ENCODE measurements at regions not wholly inside any gene's neighbourhood (a gene's known extent, or its start where the extent isn't known, plus 50 kb on each side); places are given as distances from the start of the nearest gene placed in this dataset.

DNA sequence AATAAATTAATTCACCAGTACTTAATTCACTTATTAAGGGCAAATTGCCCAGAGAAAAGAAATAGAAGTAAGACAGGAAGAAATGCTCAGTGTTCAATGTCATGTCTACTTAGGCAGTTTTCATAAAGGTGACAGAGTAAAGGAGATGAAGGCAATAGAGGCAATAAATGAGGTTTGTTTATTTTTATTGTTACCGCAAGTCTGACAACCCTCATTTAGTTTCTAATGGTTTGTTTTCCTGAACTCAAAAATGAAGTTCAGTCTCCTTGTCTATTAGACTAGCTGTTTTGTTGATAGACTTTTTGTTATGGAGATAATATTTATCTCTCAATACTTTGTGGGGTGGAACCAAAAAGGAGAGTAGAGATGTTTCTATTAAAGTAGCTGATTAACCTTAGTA is 258.3 kb downstream of the C3orf38 start:
- Histone ChIP-seq H3K27ac (no peak overlapping the region), H3K4me3 (no peak overlapping the region), H3K27me3 (no peaks in the 10 kb centered on the region), H3K9me3 (no peaks in the 10 kb centered on the region), H3K4me1 (no peaks in the 10 kb centered on the region), H3K36me3 (no peaks in the 10 kb centered on the region)
- DNase-seq (no peak), ATAC-seq (ENCODE audit: low FRiP score in 2 of 2) (no peak)
- WGBS, 2 donors, result 74 to 89% methylated on average over 1 of the region's 1 CpG
- TF ChIP-seq POLR2A (IDR thresholded peaks at IDR 0.05) (no peak), EP300 (IDR thresholded peaks at IDR 0.05) (no peak), POLR2AphosphoS5 (IDR thresholded peaks at IDR 0.05) (no peak)
- TF ChIP-seq, protein P1, sequence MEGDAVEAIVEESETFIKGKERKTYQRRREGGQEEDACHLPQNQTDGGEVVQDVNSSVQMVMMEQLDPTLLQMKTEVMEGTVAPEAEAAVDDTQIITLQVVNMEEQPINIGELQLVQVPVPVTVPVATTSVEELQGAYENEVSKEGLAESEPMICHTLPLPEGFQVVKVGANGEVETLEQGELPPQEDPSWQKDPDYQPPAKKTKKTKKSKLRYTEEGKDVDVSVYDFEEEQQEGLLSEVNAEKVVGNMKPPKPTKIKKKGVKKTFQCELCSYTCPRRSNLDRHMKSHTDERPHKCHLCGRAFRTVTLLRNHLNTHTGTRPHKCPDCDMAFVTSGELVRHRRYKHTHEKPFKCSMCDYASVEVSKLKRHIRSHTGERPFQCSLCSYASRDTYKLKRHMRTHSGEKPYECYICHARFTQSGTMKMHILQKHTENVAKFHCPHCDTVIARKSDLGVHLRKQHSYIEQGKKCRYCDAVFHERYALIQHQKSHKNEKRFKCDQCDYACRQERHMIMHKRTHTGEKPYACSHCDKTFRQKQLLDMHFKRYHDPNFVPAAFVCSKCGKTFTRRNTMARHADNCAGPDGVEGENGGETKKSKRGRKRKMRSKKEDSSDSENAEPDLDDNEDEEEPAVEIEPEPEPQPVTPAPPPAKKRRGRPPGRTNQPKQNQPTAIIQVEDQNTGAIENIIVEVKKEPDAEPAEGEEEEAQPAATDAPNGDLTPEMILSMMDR (IDR thresholded peaks at IDR 0.05), result no peak

DNA sequence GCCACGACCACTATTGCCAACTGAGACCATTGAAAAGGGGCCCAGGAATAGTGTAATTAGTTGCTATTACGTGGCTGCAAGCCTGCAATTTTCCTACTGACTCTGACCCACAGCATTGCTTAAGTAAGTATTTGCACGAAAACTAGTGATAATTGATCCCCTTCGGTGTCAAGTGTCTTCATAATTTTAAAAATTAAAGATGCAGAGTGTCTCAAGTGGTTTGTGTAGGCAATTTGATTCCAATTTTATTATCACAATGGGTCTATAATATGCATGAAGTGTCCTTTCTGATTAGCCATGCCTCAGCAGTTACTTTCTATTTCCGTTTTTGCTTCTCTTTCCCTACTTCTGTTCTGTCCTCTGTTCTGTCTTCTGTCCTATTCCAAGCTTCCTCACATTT is 259.2 kb downstream of the C3orf38 start:
- no peaks in the 10 kb centered on the region for H3K27me3 ChIP-seq
- no peak overlapping the region for H3K4me3 ChIP-seq
- no peaks in the 10 kb centered on the region for H3K4me1 ChIP-seq
- WGBS, 2 donors, result 80 to 82% methylated on average over 5 of the region's 5 CpGs
- H3K36me3 ChIP-seq, result no peaks in the 10 kb centered on the region
- no peak for DNase-seq
- no peak for ATAC-seq (ENCODE audit: low FRiP score in 2 of 2)
- TF ChIP-seq POLR2AphosphoS5 (IDR thresholded peaks at IDR 0.05), result no peak
- TF ChIP-seq EP300 (IDR thresholded peaks at IDR 0.05), result no peak
- TF ChIP-seq, protein P1 (IDR thresholded peaks at IDR 0.05), result no peak
- TF ChIP-seq POLR2A (IDR thresholded peaks at IDR 0.05), result no peak
- H3K9me3 ChIP-seq, result no peaks in the 10 kb centered on the region
- H3K27ac ChIP-seq, result no peak overlapping the region

DNA sequence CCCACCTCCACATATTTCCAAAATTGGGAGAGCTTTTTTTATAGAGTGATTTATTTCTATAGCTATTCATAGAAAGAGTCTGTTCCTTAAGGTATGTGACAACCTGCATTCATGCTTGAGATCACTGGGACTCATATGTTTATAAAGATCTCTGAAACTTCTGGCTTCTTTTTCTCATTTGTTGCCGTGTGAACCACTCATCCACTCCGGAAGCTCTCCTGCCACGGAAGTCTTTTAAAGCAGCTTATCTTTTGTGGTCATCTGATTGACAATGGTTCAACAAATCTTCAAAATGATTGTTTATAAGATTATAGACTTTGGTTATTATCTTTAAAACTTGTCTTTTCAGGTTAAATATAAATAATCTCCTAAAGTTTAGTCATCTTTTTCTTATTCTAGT is 260.5 kb downstream of the C3orf38 start:
- Histone ChIP-seq H3K4me3 (no peak overlapping the region), H3K9me3 (no peaks in the 10 kb centered on the region), H3K36me3 (no peaks in the 10 kb centered on the region), H3K27me3 (no peaks in the 10 kb centered on the region), H3K4me1 (no peaks in the 10 kb centered on the region), H3K27ac (no peak overlapping the region)
- no peak for DNase-seq
- TF ChIP-seq POLR2AphosphoS5 (IDR thresholded peaks at IDR 0.05) (no peak), EP300 (IDR thresholded peaks at IDR 0.05) (no peak), POLR2A (IDR thresholded peaks at IDR 0.05) (no peak)
- TF ChIP-seq, protein P1 (IDR thresholded peaks at IDR 0.05), result no peak
- no peak for ATAC-seq (ENCODE audit: low FRiP score in 2 of 2)
- 27 to 31% methylated on average over 3 of the region's 3 CpGs for WGBS, 2 donors

DNA sequence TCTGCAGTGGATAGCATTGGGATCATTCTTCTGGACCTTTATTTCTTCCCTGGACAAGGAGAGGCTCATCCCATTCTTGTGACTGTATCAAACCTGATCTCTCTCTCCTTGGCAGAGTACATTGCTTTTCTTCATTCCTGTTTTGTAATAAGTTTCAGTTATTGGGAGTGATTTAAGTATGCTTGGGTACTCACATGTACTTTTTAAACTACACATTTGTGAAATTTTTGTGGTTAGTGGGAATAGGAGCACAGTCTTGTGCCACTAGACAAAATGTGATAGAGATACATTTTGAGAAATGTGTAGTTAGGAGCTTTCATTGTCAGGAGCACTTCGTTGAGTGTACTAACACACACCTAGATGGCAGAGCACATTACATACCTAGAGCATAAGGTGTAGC is 262.6 kb downstream of the C3orf38 start:
- WGBS, 2 donors, result 57 to 88% methylated on average over 1 of the region's 1 CpG
- DNase-seq, result no peak
- no peaks in the 10 kb centered on the region for H3K36me3 ChIP-seq
- TF ChIP-seq POLR2A (IDR thresholded peaks at IDR 0.05) (no peak), EP300 (IDR thresholded peaks at IDR 0.05) (no peak), POLR2AphosphoS5 (IDR thresholded peaks at IDR 0.05) (no peak)
- TF ChIP-seq, protein P1 (IDR thresholded peaks at IDR 0.05), result no peak
- H3K4me1 ChIP-seq, result no peaks in the 10 kb centered on the region
- no peak overlapping the region for H3K27ac ChIP-seq
- H3K9me3 ChIP-seq, result no peaks in the 10 kb centered on the region
- ATAC-seq (ENCODE audit: low FRiP score in 2 of 2), result no peak
- no peaks in the 10 kb centered on the region for H3K27me3 ChIP-seq
- no peak overlapping the region for H3K4me3 ChIP-seq

DNA sequence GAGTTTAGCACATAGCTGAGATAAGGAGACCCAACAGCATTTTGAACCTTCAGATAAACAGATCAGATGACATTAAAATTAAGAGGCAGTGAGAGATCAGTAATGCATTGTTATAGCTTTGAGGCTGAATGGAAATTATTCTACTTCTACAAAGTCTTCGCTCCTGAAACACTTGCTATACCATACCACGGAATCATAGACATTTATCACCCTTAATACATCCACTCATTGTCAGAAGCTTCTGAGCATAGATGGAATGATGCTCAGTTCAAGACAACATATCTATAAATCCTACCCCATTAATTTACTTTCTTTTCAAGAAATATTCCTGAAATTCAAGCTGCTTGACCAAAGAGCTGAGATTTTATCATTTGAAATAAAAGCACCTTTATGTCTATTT is 266.7 kb downstream of the C3orf38 start:
- WGBS, 2 donors, result 79 to 95% methylated on average over 2 of the region's 2 CpGs
- Histone ChIP-seq H3K27me3 (no peaks in the 10 kb centered on the region), H3K27ac (no peak overlapping the region), H3K9me3 (no peaks in the 10 kb centered on the region), H3K4me3 (no peak overlapping the region), H3K36me3 (no peaks in the 10 kb centered on the region), H3K4me1 (no peaks in the 10 kb centered on the region)
- no peak for DNase-seq
- TF ChIP-seq, protein P1 (IDR thresholded peaks at IDR 0.05), result no peak
- TF ChIP-seq POLR2AphosphoS5 (IDR thresholded peaks at IDR 0.05) (no peak), EP300 (IDR thresholded peaks at IDR 0.05) (no peak), POLR2A (IDR thresholded peaks at IDR 0.05) (no peak)
- no peak for ATAC-seq (ENCODE audit: low FRiP score in 2 of 2)

Measured in upper lobe of left lung (tissue), 6 donors.